Activated CD4-positive, alpha-beta memory T cell treated with anti-CD3 and anti-CD28 coated beads for 36 hours (primary cell): ENCODE measurements at regions not wholly inside any gene's neighbourhood (a gene's known extent, or its start where the extent isn't known, plus 50 kb on each side); places are given as distances from the start of the nearest gene placed in this dataset.
"Not testable (repeated sequence)": the region's sequence is repeated elsewhere in the genome, so short reads cannot be mapped to it uniquely, and the experiment has no call there.

Source experiments
- CTCF ChIA-PET: fragments of 350-600 bp; sonication (Branson Sonifier 250); formaldehyde crosslinking; loops from one replicate; lab custom pipeline; 2021; ENCODE audit warnings: antibody characterized with exemption, inconsistent platforms; lab: Charles Lee
- POLR2A ChIA-PET: fragments of 350-600 bp; sonication (Branson Sonifier 250); formaldehyde crosslinking; loops from one replicate; lab custom pipeline; 2021; ENCODE audit warnings: antibody characterized with exemption; lab: Charles Lee
- DNase-seq: peaks from one replicate; pipeline ENCODE4 v3.0.0-alpha.2; 2020
- H3K27ac Mint-ChIP-seq: one replicate; pipeline ENCODE4 v1.8.0; 2021; ENCODE audit warnings: mixed read lengths
- H3K27me3 Mint-ChIP-seq: one replicate; pipeline ENCODE4 v1.8.0; 2021; ENCODE audit warnings: mixed read lengths
- H3K36me3 Mint-ChIP-seq: one replicate; pipeline ENCODE4 v1.8.0; 2021; ENCODE audit warnings: mixed read lengths
- H3K4me1 Mint-ChIP-seq: one replicate; pipeline ENCODE4 v1.8.0; 2021; ENCODE audit warnings: low read depth, mixed read lengths
- H3K4me3 Mint-ChIP-seq: one replicate; pipeline ENCODE4 v1.8.0; 2021; ENCODE audit warnings: mild to moderate bottlenecking, mixed read lengths
- H3K9me3 Mint-ChIP-seq: one replicate; pipeline ENCODE4 v1.8.0; 2021; ENCODE audit warnings: mixed read lengths
- intact Hi-C: fragments of 100-400 bp; cut with micrococcal nuclease; formaldehyde crosslinking; loops from one replicate; pipeline ENCODE4 v1.15.1; 2023

DNA sequence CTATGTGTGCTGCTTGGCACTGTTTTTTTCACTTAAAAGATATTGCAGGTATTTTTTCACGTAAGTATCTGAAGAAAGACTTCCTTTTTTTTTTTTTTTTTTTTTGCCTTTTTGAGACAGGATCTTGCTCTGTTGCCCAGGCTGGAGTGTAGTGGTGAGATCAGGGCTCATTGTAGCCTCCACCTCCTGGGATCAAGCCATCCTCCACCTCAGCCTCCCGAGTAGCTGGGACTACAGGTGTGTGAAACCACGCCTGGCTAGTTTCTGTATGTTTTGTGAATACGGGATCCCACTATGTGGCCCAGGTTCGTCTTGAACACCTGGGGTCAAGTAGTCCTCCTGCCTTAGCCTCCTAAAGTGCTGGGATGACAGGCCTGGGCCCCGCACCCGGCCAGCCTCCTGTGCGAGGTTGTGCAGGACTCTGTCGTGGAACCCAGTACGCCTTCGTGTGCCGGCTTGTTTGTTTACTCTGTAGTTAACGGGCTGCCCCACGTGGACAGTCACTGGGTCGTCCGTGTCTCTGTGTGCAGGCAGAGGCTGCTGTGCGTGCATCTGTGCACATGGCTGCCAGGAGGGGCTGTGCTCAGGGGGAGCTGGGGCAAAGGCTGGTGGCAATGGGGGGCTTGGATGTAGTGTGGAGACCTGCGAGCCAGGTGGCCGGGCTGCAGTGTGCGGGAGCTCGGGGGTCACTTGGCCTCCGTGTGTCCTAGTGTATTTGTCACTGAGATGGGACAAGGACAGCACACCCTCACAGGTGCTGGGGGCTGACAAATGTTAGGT, 179.5 kb downstream of the ADRA2C start:
- H3K9me3 Mint-ChIP-seq = no peaks in the 10 kb centered on the region
- no peak overlapping the region for H3K4me3 Mint-ChIP-seq
- H3K27me3 Mint-ChIP-seq = peaks cover 3% of the 10 kb centered on the region
- peaks cover 5% of the 10 kb centered on the region for H3K4me1 Mint-ChIP-seq
- ChIA-PET POLR2A (no interaction called here), CTCF (no interaction called here)
- peaks cover 3% of the 10 kb centered on the region for H3K36me3 Mint-ChIP-seq
- no peak for DNase-seq
- intact Hi-C loops = no loop called here
- no peak overlapping the region for H3K27ac Mint-ChIP-seq

DNA sequence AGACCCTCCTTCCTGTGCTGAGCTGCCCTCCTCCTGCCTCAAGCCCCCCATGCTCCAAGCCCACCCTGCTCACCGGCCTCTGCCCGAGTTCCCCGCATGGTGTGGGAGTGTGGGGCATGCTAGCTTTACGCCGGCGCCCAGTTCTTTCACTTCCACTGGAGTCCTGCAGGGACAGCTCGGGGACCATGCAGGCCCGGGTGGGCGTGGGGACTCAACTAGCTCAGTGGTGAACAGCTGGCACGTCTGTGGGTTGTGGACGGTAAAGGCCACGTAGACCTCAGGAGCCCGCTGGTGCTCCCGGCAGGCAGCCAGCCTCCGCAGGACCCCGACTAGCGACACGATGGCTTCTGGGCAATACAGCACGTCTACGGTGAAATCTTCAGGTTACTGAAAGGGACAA, 180.4 kb downstream of the ADRA2C start:
- DNase-seq, intact Hi-C loops, H3K4me3 Mint-ChIP-seq, CTCF ChIA-PET, H3K4me1 Mint-ChIP-seq, H3K27ac Mint-ChIP-seq, H3K36me3 Mint-ChIP-seq, POLR2A ChIA-PET, H3K9me3 Mint-ChIP-seq, H3K27me3 Mint-ChIP-seq: not testable (repeated sequence)

DNA sequence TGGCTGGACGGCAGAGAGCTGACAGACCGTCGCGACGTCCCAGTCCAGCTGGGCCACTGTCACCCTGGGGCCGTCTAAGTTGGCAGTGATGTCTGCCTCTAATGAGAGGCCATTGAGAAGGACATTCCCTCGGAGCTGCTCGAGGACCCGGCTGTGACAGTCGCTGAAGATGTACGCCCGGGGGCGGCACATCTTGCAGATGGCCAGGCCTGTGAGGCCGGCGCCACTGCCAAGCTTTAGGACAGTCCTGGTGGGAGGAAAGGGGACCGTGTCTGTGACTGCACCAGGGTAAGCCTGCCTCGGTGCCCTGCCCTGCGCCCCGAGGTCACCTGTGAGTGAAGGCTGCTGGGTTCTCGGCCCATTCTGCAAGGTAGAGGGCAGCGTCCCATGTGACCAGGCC, 181.6 kb downstream of the ADRA2C start:
- H3K4me1 Mint-ChIP-seq, CTCF ChIA-PET, DNase-seq, H3K9me3 Mint-ChIP-seq, H3K4me3 Mint-ChIP-seq, intact Hi-C loops, H3K36me3 Mint-ChIP-seq, H3K27me3 Mint-ChIP-seq, H3K27ac Mint-ChIP-seq, POLR2A ChIA-PET: not testable (repeated sequence)

DNA sequence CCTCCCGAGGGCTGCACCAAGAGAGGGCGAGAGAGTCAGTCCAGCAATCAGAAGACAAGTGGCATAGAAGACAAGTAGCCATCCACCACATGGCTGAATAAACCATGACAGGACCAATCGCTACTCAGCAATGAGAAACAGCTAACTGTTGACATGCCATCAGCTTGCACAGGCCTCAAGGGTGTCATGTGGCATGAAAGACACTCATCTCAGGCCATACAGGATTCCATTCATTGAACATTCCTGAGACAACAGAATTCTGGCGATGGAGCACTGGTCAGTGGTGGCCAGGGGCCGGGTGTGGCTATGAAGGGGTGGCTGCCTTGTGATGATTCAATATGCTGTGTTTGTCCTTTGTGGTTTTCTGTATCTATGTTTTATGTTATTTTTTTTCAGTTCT, 182.0 kb downstream of the ADRA2C start:
- H3K27ac Mint-ChIP-seq, CTCF ChIA-PET, H3K4me3 Mint-ChIP-seq, POLR2A ChIA-PET, H3K36me3 Mint-ChIP-seq, H3K9me3 Mint-ChIP-seq, intact Hi-C loops, H3K27me3 Mint-ChIP-seq, DNase-seq, H3K4me1 Mint-ChIP-seq: not testable (repeated sequence)

DNA sequence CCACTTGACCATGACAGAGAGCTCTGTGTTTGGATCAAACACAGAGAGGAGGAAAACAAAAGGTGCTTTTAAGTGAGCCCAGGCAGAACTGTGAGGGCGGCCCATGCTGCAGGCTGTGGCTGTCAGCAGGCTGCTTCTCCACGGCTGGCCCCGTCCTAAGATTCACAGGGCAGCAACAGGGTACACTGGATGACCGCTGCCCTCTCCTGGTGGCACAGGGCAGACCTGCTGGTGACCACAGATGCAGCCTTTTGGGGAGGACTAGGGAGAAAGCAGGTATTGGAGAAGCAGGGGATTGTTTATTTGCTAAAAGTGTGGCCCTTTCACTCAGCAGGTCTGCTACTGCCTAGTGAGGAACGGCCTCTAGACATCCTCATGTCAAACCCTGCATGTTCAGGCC, 183.7 kb downstream of the ADRA2C start:
- not testable (repeated sequence) for H3K9me3 Mint-ChIP-seq, H3K36me3 Mint-ChIP-seq
- peak; percentile 24 for DNase-seq

DNA sequence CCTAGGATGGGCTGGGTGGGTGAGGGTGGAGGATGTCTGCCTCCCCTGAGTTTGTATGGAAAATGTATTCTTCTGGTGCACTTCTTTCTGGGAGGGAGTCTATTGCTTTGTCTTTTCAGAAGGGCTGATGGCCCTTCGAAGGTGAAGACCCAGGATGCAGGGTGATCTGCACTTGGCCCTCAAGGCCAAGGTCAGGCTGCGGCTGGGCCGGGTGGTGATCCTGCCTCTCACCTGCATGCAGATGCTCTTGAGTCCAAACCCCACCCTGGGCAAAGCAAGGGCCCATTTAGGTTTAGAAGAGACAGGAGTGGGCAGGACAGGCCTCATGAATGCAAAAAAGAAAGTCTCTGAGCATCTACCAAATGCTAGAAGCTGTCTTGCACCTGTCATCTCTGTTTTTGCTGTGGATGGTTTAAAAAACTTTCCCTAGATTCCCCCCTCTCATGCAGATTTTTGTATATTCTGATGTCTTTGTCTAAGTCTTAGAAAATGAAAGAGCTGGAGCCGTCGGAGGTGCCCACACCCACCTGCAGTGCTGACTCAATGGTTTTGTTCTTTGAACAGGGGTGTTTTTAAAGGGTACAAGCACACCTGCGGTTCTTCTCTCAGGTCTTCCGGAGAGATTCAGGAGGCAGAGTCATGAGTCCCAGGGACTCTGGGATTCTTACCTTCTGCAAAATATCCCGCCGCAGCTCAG, 186.4 kb downstream of the ADRA2C start:
- H3K4me3 Mint-ChIP-seq, H3K27ac Mint-ChIP-seq, H3K36me3 Mint-ChIP-seq, H3K27me3 Mint-ChIP-seq, CTCF ChIA-PET, DNase-seq, H3K9me3 Mint-ChIP-seq, POLR2A ChIA-PET, intact Hi-C loops: not testable (repeated sequence)
- peaks cover 25% of the 10 kb centered on the region for H3K4me1 Mint-ChIP-seq

More for the DNA sequence above, 183.7 kb downstream of the ADRA2C start:
- peaks cover 19% of the 10 kb centered on the region for H3K4me1 Mint-ChIP-seq
- H3K4me3 Mint-ChIP-seq, POLR2A ChIA-PET, intact Hi-C loops, H3K27ac Mint-ChIP-seq, H3K27me3 Mint-ChIP-seq: not testable (repeated sequence)
- CTCF ChIA-PET = interaction anchor here (1.5 kb wide), 1 partner anchor 69 kb away, joined by 3 read pairs; no protein-coding TSS in a partner anchor

DNA sequence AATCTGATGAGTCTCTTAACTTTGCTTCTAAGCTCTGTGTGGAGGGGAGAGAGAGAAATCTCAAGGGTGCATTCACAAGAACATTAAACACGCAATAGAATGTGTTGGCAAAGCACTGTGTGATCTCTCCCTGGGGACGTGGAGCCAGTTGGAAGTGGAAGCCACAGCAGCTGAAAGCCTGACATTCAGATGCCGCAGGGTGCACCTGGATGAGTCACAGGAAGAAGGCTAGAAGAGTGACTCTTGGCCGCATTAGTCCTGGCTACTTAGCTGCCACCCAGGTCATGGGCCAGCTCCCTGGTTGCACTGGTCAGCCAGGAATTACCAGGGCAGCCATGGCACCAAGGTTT, 186.9 kb downstream of the ADRA2C start:
- DNase-seq, H3K4me3 Mint-ChIP-seq, H3K27me3 Mint-ChIP-seq, H3K36me3 Mint-ChIP-seq, H3K27ac Mint-ChIP-seq, POLR2A ChIA-PET, H3K9me3 Mint-ChIP-seq, intact Hi-C loops, CTCF ChIA-PET: not testable (repeated sequence)
- H3K4me1 Mint-ChIP-seq = peaks cover 25% of the 10 kb centered on the region

DNA sequence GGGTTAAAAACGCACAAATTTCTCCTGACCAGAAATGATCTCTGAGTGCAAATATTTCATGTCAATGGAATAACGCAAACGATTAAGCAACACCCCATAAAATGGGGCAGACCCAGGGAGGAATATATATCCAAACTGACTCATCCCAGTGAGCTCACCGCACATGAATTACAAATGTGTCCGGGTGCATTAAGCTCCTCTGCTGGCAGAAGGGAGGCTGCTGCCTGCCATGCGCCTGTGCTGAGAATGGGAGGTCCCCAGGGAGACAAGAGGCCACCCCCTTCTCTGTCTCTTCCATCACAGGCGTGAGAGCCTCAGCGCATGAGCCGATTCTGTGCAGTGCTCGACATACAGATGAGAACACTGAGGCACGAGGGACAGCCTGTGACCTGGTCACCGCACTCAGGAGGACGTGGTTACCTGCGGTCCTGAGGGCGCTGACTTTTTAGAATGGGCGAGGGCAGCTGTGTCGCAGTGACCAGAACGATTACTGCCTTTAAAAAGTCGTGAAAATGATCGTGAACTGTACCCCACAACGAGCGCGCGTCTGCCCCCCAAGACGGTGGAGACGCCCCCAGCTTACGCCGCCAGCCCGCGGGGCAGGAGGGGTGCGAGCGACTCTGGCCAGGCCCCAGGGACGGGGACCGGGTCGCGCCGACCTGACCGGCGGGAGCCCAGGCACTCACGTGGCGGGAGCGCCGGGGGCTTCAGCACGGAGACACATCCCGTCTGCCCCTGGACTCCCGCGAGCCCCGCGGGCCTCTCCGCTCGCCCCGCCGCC, 188.5 kb downstream of the ADRA2C start:
- H3K9me3 Mint-ChIP-seq = not testable (repeated sequence)
- intact Hi-C loops = loop anchor here (2.0 to 5.0 kb wide), 4 partner anchors 294 to 880 kb away; partner anchors contain the start of genes HTT, HTT-AS, LRPAP1 and LYAR
- CTCF ChIA-PET = interaction anchor here (0.9 kb wide), 1 partner anchor 12 kb away, joined by 3 read pairs; no protein-coding TSS in a partner anchor

DNA sequence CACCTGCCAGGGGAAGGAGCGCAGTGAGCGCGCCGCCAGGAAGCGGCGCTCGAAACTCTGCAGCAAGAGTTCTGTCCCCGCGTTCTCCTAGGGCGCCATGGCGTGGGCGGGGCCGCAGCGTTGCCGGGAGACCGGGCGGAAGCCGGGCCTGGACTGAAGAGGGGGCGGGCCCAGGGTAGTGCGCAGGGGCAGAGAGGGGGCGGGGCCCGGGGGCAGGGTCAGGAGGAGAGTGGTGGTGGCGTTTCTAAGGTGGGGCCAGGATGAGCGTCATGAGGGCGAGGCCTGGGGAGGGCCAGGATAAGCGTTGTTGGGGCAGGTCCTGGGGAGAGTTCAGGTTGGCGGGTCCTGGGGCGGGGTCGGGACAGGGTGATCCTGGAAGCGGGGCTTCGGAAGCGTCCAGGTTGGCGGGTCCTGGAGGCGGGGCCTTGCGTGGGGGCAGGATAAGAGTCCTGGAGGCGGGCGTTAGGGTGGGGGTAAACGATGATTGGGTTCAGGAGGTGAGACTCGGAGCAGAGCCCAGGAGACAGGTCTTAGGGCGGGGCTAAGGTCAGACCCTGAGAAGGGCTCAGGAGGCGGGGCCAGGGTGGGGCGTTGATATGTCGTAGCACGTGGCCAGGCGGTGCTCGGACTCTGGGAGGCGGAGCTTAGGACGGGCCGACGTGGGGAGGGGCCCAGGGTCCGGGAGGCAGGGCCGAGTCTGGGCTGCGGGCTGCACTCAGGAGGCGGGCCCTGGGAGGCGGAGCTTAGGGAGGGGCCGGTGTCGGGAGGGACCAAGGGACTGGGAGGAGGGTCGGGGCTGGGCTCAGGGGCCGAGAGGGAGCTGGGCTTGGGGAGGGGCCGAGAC, 189.4 kb downstream of the ADRA2C start:
- DNase-seq = peak; percentile 99
- Mint-ChIP-seq H3K4me1 (peaks cover 25% of the 10 kb centered on the region), H3K27ac (peak overlapping the region; percentile 81), H3K4me3 (peak overlapping the region; percentile 92)
- H3K27me3 Mint-ChIP-seq, POLR2A ChIA-PET, H3K36me3 Mint-ChIP-seq, H3K9me3 Mint-ChIP-seq: not testable (repeated sequence)
- intact Hi-C loops = loop anchor here (2.0 to 5.0 kb wide), 4 partner anchors 293 to 881 kb away; partner anchors contain the start of genes HTT, HTT-AS, LRPAP1 and LYAR
- CTCF ChIA-PET = interaction anchor here (1.1 kb wide), 1 partner anchor 75 kb away, joined by 3 read pairs; no protein-coding TSS in a partner anchor

More for the DNA sequence above, 188.5 kb downstream of the ADRA2C start:
- H3K27me3 Mint-ChIP-seq, POLR2A ChIA-PET, H3K36me3 Mint-ChIP-seq: not testable (repeated sequence)
- peak; percentile 84 for DNase-seq
- H3K27ac Mint-ChIP-seq = peak overlapping the region; percentile 95
- H3K4me3 Mint-ChIP-seq = peak overlapping the region; percentile 92
- peaks cover 25% of the 10 kb centered on the region for H3K4me1 Mint-ChIP-seq

DNA sequence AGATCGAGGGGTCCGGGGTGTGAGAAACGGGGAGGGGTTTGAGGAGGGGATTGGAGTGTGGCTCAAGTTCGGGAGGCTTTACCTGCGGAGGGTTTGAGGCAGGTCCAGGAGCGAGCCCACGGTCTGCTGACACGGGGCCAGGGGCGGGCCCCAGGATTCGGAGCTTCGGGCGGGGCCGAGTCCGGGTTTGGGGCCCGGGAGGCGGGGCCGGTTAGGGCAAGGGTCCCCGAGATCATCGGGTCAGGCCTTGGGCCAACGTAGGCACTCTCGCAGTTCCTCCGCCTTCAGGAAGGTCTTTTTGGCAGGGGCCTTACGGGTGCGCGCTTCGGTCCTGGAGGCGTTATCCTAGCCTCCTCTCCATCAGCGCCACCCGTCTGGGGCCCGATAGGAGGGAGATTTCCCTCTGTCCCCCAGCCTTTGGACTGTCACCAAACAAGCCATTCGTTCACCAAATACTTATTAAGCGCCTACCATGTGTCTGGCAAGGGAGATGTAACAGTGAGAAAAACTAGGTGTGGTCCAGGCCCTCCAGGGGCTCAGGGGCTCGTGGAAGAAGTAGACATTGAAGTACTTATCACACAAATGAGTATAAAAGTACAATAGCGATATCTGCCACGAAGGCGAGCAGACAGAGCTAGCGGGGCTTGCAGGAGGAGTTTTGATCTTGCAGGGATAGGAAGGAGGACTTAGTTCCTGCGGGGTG, 190.1 kb downstream of the ADRA2C start:
- Mint-ChIP-seq H3K27ac (peak overlapping the region; percentile 81), H3K4me3 (peak overlapping the region; percentile 92), H3K4me1 (peaks cover 25% of the 10 kb centered on the region)
- intact Hi-C loops = loop anchor here (5.0 kb wide), 1 partner anchor 336 kb away; the partner anchor contains the start of genes LYAR and ZBTB49
- DNase-seq, H3K9me3 Mint-ChIP-seq, H3K36me3 Mint-ChIP-seq, H3K27me3 Mint-ChIP-seq, POLR2A ChIA-PET: not testable (repeated sequence)
- CTCF ChIA-PET = interaction anchor here (1.1 kb wide), 1 partner anchor 76 kb away, joined by 3 read pairs; no protein-coding TSS in a partner anchor

DNA sequence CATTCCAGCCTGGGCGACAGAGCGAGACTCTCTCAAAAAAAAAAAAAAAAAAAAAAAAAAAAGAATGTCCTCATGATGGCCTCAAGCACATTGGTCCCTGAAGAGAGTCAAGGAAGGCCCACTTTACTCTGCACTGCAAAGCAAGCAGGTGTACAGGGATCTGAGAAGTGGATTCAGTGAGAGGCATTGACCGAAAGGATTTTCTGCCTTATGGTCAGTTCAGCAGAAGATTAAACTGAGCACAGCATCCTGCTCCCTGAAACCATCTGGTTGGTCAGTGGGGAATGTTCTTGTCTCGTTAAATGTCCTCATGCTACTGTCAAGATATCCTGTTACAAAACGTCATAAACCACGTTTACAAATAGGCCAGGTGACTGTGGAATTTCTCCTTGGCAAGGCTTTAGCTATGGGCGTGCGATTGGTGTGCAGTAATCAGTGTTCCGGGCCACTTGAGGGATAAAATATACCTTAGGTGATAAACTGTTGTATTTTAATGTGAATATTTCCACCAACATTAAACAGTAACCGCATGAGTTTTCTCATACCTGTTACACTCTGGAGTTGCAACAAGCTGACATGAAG, 195.0 kb downstream of the ADRA2C start:
- DNase-seq, H3K27me3 Mint-ChIP-seq, H3K27ac Mint-ChIP-seq, intact Hi-C loops, POLR2A ChIA-PET, CTCF ChIA-PET, H3K36me3 Mint-ChIP-seq, H3K4me1 Mint-ChIP-seq, H3K9me3 Mint-ChIP-seq, H3K4me3 Mint-ChIP-seq: not testable (repeated sequence)
